Esophagus squamous epithelium (tissue), 5 donors: ENCODE measurements at regions not wholly inside any gene's neighbourhood (a gene's known extent, or its start where the extent isn't known, plus 50 kb on each side); places are given as distances from the start of the nearest gene placed in this dataset.
"Not testable (repeated sequence)": the region's sequence is repeated elsewhere in the genome, so short reads cannot be mapped to it uniquely, and the experiment has no call there.

Source experiments
- DNase-seq: peaks from one replicate; lab custom pipeline; 2025; lab: John Stamatoyannopoulos, UW
- H3K27ac ChIP-seq, 4 donors: fragments of 200-600 bp; sonication (generic); one replicate each; pipeline ENCODE4 v1.5.1; 2016 to 2019; ENCODE audit warnings: mild to moderate bottlenecking in 1 of 4
- H3K27me3 ChIP-seq, 4 donors: fragments of 200-600 bp; sonication (generic); 1 replicate in 3 of 4; 2 replicates in 1 of 4; pipeline versions ENCODE4 v1.5.1 to v1.6.0; 2017 to 2021; ENCODE audit warnings: antibody characterized with exemption in 1 of 4
- H3K36me3 ChIP-seq, 3 donors: fragments of 200-600 bp; sonication (generic); one replicate each; pipeline ENCODE4 v1.5.1; 2016 to 2019
- H3K4me1 ChIP-seq, 3 donors: fragments of 200-600 bp; sonication (generic); one replicate each; pipeline ENCODE4 v1.5.1; 2017 to 2019
- H3K4me3 ChIP-seq, 4 donors: fragments of 200-600 bp; sonication (generic); 1 replicate in 3 of 4; 2 replicates in 1 of 4; pipeline ENCODE4 v1.5.1; 2016 to 2019; ENCODE audit warnings: mild to moderate bottlenecking in 2 of 4, moderate library complexity in 1 of 4
- H3K9me3 ChIP-seq, 3 donors: fragments of 200-600 bp; sonication (generic); one replicate each; pipeline ENCODE4 v1.5.1; 2016 to 2019
- CTCF ChIP-seq, 6 experiments: fragments of 450-650 bp in 4 of 6; fragments of 200-600 bp in 2 of 6; sonication (generic) in 2 of 6; IDR thresholded peaks; one replicate each; pipeline ENCODE4 v1.5.1; 2016 to 2019; ENCODE audit warnings: antibody characterized with exemption in 6 of 6, mild to moderate bottlenecking in 4 of 6, moderate library complexity in 4 of 6
- POLR2A ChIP-seq, 4 donors: fragments of 450-650 bp; IDR thresholded peaks; one replicate each; pipeline ENCODE4 v1.6.1; 2017; ENCODE audit warnings: antibody characterized with exemption in 4 of 4, mild to moderate bottlenecking in 4 of 4, moderate library complexity in 3 of 4
- WGBS, 2 donors: methylation state at CpG; one replicate each; pipeline ENCODE4 v1.1.5; 2018; 5-methylcytosine and 5-hydroxymethylcytosine counted together
- intact Hi-C: fragments of 100-400 bp; cut with DNase I; formaldehyde crosslinking; loops from one replicate; pipeline ENCODE4 v1.15.0; 2022
- donor health status: DM: yes; HTN: yes; CAD: no.

DNA sequence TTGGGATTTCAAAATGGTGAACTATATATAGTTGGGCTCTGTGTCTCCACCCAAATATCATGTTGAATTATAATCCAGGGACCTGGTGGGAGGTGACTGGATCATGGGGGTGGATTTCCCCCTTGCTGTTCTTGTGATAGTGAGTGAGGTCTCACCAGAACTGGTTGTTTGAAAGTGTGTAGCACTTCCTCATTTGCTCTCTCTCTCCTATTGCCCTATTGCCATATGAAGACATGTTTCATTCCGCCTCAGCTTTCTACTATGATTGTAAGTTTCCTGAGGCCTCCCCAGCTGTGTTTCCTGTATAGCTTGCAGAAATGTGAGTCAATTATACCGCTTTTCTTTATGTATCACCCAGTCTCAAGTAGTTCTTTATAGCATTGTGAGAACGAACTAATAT is 545.6 kb downstream of the TRAM1L1 start:
- Histone ChIP-seq H3K27me3 (no peaks in the 10 kb centered on the region), H3K4me3 (no peak overlapping the region), H3K9me3 (no peaks in the 10 kb centered on the region), H3K36me3 (no peaks in the 10 kb centered on the region), H3K4me1 (no peaks in the 10 kb centered on the region), H3K27ac (no peak overlapping the region)
- no peak for DNase-seq
- intact Hi-C loops = no loop called here
- WGBS, 2 donors = 69 to 75% methylated on average over 3 of the region's 3 CpGs
- TF ChIP-seq CTCF (IDR thresholded peaks at IDR 0.05) = no peak
- TF ChIP-seq POLR2A (IDR thresholded peaks at IDR 0.05) = no peak

DNA sequence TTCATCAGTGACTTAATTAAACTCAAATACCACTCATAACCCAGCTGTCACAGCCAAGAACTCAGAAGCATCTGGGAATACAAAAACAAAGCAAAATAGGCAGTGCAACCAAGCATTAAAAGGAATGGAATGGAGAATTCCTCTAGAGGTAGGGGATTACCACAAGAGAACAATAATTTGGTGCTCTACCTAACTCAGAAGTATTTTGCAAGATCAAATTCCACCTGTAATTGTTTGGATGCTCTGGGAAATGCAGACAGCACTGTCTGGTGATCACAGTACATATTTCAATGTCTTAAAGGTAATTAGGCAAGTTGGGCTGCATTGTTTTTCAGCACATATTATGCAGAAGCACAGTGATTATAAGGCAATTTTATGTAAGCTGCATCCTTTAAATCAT is 547.5 kb downstream of the TRAM1L1 start:
- no peak for DNase-seq

GRCh38 chr4:116536024-116536423 is 549.4 kb downstream of the TRAM1L1 start:
- DNase-seq, H3K9me3 ChIP-seq, H3K36me3 ChIP-seq, H3K4me3 ChIP-seq, H3K27me3 ChIP-seq, H3K27ac ChIP-seq, H3K4me1 ChIP-seq, intact Hi-C loops: not testable (repeated sequence)
- 87 to 88% methylated on average over 6 of the region's 6 CpGs for WGBS, 2 donors

More for the DNA sequence above, 547.5 kb downstream of the TRAM1L1 start:
- no peaks in the 10 kb centered on the region for H3K9me3 ChIP-seq
- intact Hi-C loops = no loop called here
- TF ChIP-seq POLR2A (IDR thresholded peaks at IDR 0.05) (no peak), CTCF (IDR thresholded peaks at IDR 0.05) (no peak)
- H3K36me3 ChIP-seq = no peaks in the 10 kb centered on the region
- H3K4me3 ChIP-seq = no peak overlapping the region
- H3K4me1 ChIP-seq = no peaks in the 10 kb centered on the region
- H3K27me3 ChIP-seq = no peaks in the 10 kb centered on the region
- no peak overlapping the region for H3K27ac ChIP-seq

DNA sequence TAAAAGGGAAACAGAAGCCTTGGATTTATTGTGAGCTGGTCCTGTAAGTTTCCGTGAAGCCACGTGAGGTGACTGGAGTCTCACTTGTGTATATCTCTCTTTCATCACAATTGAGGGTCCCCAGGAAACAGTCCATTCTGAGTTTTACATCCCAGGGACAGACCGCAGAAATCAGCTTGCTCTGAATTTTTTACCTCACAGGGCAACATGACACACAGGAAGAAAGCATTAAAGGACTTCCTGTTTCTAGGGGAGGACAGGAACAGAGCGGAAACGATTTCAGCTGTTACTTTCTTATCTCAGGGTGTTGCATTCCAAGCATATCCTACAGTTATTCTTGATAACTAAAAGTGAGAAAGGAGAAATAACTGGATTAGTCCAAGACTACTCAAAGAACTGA is 553.5 kb downstream of the TRAM1L1 start:
- intact Hi-C loops = no loop called here
- H3K4me1 ChIP-seq = no peaks in the 10 kb centered on the region
- 40 to 57% methylated on average over 5 of the region's 5 CpGs for WGBS, 2 donors
- H3K36me3 ChIP-seq = no peaks in the 10 kb centered on the region
- DNase-seq = no peak
- no peaks in the 10 kb centered on the region for H3K27me3 ChIP-seq
- no peak overlapping the region for H3K27ac ChIP-seq
- H3K4me3 ChIP-seq = no peak overlapping the region
- TF ChIP-seq POLR2A (IDR thresholded peaks at IDR 0.05) (no peak), CTCF (IDR thresholded peaks at IDR 0.05) (no peak)
- no peaks in the 10 kb centered on the region for H3K9me3 ChIP-seq

DNA sequence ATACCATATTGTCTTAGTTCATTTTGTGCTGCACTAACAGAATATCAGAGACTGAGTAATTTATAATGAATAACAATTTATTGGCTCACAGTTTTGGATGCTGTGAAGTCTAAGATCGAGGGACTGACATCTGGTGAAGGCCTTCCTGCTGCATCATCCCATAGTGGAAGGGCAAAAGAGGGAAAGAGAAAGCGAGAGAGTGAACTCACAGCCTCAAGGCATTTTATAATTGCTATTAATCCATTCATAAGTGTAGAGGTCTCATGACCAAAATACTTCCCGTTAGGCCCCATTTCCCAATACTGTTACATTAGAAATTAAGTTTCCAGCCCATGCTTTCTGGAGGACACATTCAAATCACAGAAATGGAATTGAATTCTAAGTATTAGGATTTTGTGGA is 554.4 kb downstream of the TRAM1L1 start:
- DNase-seq = no peak
- H3K27ac ChIP-seq = no peak overlapping the region
- no peaks in the 10 kb centered on the region for H3K27me3 ChIP-seq
- no peak overlapping the region for H3K4me3 ChIP-seq
- intact Hi-C loops = no loop called here
- H3K9me3 ChIP-seq = no peaks in the 10 kb centered on the region
- H3K4me1 ChIP-seq = no peaks in the 10 kb centered on the region
- no peak for TF ChIP-seq POLR2A (IDR thresholded peaks at IDR 0.05)
- TF ChIP-seq CTCF (IDR thresholded peaks at IDR 0.05) = no peak
- WGBS, 2 donors = 51 to 67% methylated on average over 3 of the region's 3 CpGs
- H3K36me3 ChIP-seq = no peaks in the 10 kb centered on the region

- 20 to 45% methylated on average over 2 of the region's 2 CpGs for WGBS, 2 donors
- no peak for TF ChIP-seq CTCF (IDR thresholded peaks at IDR 0.05)
- no peak for TF ChIP-seq POLR2A (IDR thresholded peaks at IDR 0.05)
- Histone ChIP-seq H3K4me3 (no peak overlapping the region), H3K27me3 (no peaks in the 10 kb centered on the region), H3K27ac (no peak overlapping the region), H3K9me3 (no peaks in the 10 kb centered on the region), H3K4me1 (no peaks in the 10 kb centered on the region), H3K36me3 (no peaks in the 10 kb centered on the region)
- intact Hi-C loops = no loop called here
- DNase-seq = no peak
Observed at GRCh38 chr4:116530048-116530447, 555.3 kb downstream of the TRAM1L1 start.
